HG02885 (cell line): ENCODE measurements at regions not wholly inside any gene's neighbourhood (a gene's known extent, or its start where the extent isn't known, plus 50 kb on each side); places are given as distances from the start of the nearest gene placed in this dataset.

Experiments used
- ATAC-seq: cut with Tn5 transposase; IDR thresholded peaks from one replicate; pipeline ENCODE4 v1.9.1; 2021; ENCODE audit warnings: mild to moderate bottlenecking; ENCODE audit not compliant: unreplicated experiment, poor library complexity

DNA sequence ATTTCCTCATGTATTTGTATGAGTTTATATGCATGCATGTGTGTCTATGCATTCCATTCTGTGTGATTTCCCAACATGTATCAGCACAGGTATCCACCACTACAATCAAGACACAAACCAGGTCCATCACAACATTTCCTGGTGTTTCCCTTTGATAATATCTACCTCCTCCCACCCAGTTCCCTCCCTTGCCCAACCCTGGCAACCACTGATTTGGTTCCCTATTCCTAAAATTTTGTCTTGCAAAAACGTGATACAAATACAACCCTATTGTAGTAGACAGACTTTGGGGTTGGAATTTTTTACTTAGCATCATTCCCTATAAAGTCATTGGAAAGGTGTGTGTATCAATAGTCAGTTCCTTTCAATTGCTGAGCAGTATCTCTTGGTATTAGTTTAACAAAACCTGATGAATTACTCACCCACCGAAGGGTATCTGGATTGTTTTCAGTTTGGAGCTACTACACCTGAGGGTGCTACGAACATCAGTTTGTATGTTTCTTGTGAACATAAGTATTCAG is 51.8 kb upstream of the IGLL5 start:
- no peak for ATAC-seq

DNA sequence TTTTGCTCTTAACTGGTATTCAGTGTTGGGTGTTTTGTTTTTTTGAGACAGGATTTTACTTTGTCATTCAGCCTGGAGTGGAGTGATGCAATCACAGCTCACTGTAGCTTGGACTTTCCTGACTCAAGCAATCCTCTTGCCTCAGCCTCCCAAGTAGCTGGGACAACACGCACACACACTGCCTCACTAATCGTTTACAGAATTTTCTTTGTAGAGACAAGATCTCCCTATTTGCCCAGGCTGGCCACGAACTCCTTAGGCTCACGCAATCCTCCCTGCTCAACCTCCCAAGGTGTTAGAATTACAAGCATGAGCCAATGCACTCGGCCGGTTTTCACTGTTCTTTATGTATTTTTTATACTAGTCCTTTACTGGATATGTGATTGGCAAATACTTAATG is 51.0 kb upstream of the IGLL5 start:
- no peak for ATAC-seq
